Heart left ventricle (tissue), 13 donors: ENCODE measurements at regions not wholly inside any gene's neighbourhood (a gene's known extent, or its start where the extent isn't known, plus 50 kb on each side); places are given as distances from the start of the nearest gene placed in this dataset.

Source experiments
- POLR2A ChIP-seq, 2 donors: fragments of 450-650 bp; IDR thresholded peaks; one replicate each; pipeline ENCODE4 v1.6.1; 2017; ENCODE audit warnings: antibody characterized with exemption in 2 of 2, mild to moderate bottlenecking in 2 of 2, moderate library complexity in 2 of 2
- TF ChIP-seq, protein P1 (sequence below), 12 donors: fragments of 200-600 bp; sonication (generic) in 4 of 12; IDR thresholded peaks; one replicate each; pipeline versions ENCODE4 v1.5.0 to v1.8.0; 2018 to 2022; ENCODE audit warnings: antibody characterized with exemption in 12 of 12, mild to moderate bottlenecking in 5 of 12
- donor health status: ischemic (EF 13 %, LVEDD 7.1; RV severe dilation, severe dysfunction).
- donor health status: DM: no; HTN: yes; CAD: no.
- donor health status: DM: no; HTN: no; CAD: no.
- donor health status: ischemic (EF 25% LVEDD 6.9; RV normal size, moderate dysfunction).
- donor health status: ischemic (EF 25% LVEDD 5.7; RV mildly dilated, moderate dysfunction).
- donor health status: ischemic (EF 35%, LVEDD 5.7; RV mildly dilated, moderate dysfunction).
- donor health status: nonischemic (EF 11% LVEDD 7.7; RV severe dilation, severe dysfunction).
- donor health status: DM: yes; HTN: yes; CAD: no.
- donor health status: PGD.
- donor health status: ischemic (EF 29% LVEDD 5.4; RV normal size, mild dysfunction).
- donor health status: nonischemic (EF 23%, LVEDD 6.1; RV moderate dilation, normal function).

DNA sequence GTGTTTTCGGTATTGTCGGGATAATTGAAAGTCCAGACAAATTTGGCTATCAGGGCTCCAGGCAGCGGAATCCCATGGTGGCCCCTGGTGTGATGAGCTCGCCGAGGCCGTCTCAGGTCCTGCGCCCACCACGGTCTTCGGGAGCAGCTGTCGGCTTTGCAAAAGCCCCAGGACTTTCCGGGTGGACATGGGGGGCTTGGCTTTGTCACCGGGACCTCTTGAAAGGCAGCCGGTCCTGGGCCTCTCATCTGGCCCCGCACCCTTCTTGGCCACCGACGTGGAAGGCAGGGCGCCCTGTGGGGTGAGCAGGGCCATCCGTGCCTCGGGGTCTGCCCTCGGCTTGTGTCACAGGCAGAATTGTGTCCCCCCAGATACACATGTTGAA, 87.1 kb upstream of the ACTRT2 start:
- TF ChIP-seq POLR2A (IDR thresholded peaks at IDR 0.05) = no peak
- TF ChIP-seq, protein P1, sequence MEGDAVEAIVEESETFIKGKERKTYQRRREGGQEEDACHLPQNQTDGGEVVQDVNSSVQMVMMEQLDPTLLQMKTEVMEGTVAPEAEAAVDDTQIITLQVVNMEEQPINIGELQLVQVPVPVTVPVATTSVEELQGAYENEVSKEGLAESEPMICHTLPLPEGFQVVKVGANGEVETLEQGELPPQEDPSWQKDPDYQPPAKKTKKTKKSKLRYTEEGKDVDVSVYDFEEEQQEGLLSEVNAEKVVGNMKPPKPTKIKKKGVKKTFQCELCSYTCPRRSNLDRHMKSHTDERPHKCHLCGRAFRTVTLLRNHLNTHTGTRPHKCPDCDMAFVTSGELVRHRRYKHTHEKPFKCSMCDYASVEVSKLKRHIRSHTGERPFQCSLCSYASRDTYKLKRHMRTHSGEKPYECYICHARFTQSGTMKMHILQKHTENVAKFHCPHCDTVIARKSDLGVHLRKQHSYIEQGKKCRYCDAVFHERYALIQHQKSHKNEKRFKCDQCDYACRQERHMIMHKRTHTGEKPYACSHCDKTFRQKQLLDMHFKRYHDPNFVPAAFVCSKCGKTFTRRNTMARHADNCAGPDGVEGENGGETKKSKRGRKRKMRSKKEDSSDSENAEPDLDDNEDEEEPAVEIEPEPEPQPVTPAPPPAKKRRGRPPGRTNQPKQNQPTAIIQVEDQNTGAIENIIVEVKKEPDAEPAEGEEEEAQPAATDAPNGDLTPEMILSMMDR (IDR thresholded peaks at IDR 0.05) = no peak
